ENCODE measurements at regions not wholly inside any gene's neighbourhood (a gene's known extent, or its start where the extent isn't known, plus 50 kb on each side); places are given as distances from the start of the nearest gene placed in this dataset.

DNA sequence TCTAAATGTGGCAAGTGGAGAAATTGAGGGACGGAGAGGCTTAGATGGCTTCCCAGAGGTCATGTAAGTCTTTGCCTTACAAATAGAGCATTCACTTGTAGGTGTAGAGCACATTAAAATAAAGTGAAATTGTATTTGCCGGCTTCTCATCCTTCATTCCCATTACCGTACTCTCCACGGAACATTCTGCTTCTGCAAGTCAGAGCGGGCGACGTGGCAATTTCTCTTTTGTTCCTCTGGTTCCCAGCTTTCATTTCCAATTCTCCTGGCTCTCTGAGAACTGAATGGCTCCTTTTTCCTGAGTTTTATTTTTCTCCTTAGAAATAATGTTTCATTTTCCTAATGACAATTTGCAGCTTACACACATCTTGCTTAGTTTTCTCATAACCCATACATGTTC is 51.3 kb upstream of the PFKP start:
- no peak for DNase-seq

- DNase-seq = no peak
Observed at GRCh38 chr10:3014968-3015367, 52.4 kb upstream of the PFKP start.

- DNase-seq = no peak
Observed at GRCh38 chr10:3012223-3012622, 55.1 kb upstream of the PFKP start.

GRCh38 chr10:3010816-3011460 is 56.4 kb upstream of the PFKP start:
- peak; percentile 39 for DNase-seq

DNA sequence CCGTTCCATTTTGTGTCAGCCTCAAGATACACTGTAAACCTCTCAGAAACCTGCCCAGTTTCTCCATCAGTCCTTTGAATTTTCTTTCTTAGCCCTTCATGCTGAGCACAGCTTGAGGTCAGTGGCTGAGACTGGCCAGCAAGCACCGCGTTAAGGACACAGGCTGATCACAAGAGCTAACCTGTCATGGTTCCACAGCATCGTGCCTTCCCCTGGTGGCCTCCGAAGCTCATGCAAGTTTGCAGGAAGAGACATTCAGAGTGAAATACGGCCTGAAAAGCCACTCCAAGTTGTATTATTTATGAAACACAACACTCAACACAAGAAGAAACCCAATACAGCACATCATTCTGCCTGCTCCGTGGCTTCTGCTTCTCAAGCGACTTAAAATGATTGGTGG is 57.0 kb upstream of the PFKP start:
- peak; percentile 42 for DNase-seq

DNA sequence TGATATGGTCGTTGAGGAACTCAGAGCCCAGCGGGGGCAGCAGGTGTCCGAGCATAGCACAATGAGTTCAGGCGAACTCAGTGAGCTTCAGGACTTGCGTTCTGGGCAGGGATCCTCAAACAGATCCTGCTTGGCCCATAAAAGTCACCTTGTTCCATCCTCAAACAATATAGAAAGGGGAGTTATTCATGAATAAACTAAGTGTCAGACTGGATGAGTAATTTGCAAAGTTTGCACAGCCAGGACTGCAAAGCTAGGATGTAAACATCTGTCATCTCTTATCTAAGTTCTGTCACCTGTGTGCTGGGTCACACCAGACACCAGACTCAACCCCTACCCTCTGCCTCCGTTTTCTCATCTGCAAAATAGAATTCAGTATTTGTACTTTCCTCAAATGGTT is 58.0 kb upstream of the PFKP start:
- DNase-seq = no peak

GRCh38 chr10:3008518-3009195 is 58.7 kb upstream of the PFKP start:
- no peak for DNase-seq

GRCh38 chr10:3006607-3007006 is 60.7 kb upstream of the PFKP start:
- no peak for DNase-seq

DNA sequence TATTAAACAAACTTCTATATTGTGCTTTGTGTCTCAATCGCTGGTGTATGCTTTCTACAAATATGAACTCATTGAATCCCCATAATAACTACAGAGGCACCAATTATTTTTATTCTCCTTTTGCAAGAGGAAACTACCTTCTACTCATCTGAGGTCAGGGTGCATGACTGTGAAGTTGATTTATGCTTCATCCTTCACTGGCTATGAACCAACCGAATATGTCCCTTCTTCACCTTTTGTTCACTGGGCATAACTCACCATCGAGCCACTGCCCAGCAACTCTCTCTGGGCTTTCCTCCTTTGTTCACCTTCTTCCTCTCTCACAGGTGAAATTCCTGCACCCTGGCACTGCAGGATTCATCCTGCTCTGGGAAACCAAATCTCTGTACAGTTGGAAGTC is 61.3 kb upstream of the PFKP start:
- DNase-seq = no peak

- no peak for DNase-seq
Observed at GRCh38 chr10:3002304-3002703, 65.0 kb upstream of the PFKP start.

- no peak for DNase-seq
Observed at GRCh38 chr10:3000048-3000447, 67.3 kb upstream of the PFKP start.

DNA sequence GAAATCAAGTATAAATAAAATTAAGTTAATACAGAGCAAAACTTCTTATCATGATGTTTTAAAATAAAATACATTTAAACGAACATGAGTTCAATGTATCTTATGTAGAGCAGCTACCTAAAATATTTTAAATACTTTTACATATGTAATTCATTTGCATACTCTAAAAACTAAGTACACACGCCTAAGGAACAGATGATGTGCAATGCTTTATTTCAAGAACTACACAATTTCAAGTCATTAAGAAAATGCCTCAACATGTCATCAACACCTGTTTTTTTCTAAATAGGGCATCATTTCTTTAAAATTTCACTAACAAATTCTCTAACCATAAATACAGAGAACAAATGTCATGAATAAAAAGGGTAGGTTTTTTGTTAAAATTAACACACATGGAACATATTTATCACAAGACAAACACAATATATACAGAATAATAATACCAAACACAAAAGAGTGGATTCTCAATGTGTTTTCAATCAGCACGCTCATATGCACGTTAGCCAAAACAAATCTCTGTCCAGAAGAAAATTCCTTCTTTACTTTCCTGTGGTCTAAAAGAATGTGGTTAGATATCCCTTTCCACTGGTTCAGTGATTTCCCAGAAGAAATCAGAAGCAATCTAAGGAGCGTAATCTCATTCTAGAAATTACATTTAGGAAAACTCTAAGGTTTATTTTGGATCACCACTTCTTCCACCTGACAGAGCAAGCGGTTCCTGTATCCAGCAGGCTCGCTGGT is 73.0 kb upstream of the PFKP start:
- DNase-seq = no peak

DNA sequence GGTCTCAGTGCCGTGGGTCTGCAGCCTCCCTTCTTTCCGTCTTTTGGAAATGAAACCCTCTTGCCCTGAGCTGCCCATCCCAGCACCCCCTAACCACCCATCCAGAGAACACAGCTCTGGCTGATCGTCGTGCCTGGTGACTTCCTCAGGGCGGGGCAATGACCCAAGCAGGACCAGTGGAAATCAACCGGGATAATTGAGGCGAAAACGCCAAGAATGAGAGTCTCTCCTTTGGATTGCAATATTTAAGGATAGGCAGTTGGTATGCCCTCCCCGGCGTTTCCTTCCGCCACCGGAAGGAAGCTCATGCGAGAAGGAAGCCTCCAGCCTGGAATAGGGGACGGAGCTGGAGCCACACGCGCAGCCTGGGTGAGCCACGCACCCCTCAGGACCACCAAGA is 73.7 kb upstream of the PFKP start:
- DNase-seq = no peak

DNA sequence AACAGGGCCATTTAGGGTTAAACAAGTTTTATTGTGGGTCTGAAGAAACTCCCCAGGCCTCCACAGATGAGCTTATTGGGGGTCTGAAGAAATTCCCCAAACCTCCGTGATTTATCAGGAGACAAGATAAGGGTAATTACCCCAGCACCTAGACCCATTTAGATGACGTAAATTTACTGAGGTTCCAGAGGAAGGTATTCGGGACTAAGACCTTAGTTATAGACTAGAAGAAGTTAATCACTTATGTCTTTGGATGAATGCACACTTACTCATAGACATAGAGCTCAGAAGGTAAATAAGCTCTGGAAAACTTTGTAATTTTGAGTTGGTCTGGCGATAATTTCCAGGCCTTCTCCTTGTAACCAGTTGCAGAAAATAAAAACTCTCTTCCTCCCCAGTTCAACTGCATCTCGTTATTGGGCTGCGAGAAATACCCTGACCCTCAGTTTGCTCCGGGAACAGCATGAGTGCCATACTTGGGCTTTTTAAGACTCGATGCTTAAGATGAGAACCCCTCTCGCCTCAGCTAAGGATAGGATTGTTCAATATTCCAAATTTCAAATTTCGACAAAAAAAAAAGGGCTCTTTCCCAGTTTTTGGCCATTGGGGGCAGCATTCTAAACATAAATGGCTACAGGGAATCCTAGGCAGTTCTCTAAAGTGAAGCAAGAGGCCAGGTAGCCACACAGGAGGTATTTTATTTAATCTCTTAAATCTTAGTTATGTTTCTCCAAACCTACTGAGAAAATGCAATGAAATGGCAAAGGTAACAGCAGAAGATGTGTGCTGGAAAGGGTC is 74.7 kb upstream of the PFKP start:
- no peak for DNase-seq

- no peak for DNase-seq
Observed at GRCh38 chr10:2990764-2991163, 76.6 kb upstream of the PFKP start.

DNA sequence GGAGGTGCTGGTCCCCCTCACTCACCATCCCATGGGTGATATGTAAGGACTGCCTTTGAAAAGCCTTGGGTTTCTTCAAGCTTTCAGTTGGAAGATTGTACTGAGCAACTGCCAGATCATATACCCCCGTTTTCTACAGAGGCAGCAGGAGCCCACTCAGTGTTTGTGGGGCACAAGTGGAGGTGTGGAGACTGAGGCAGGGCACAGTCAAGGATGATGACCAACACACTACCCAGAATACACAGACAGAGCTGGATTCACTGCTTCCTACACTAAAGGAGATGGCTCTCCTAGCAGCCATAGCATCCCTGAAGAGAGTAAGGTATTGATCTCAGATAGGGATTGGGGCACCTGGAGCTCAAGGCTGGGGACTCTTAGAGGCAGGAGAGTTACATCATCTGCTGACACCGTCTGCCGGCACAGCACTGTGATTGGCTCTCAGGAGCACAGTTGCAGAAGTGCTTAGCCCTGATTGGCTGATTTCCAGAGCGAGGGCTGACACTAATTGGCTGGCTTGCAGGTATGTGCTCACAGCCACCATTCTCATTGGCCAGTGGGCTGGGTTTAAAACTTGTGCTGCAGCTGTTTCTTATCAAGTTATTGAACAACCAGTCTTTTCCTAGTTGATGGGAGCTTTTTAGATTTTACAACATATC is 77.9 kb upstream of the PFKP start:
- DNase-seq = no peak

GRCh38 chr10:2987185-2987768 is 80.1 kb upstream of the PFKP start:
- DNase-seq = no peak

GRCh38 chr10:2986391-2986801 is 81.0 kb upstream of the PFKP start:
- no peak for DNase-seq

GRCh38 chr10:2985729-2986232 is 81.6 kb upstream of the PFKP start:
- DNase-seq = no peak

DNA sequence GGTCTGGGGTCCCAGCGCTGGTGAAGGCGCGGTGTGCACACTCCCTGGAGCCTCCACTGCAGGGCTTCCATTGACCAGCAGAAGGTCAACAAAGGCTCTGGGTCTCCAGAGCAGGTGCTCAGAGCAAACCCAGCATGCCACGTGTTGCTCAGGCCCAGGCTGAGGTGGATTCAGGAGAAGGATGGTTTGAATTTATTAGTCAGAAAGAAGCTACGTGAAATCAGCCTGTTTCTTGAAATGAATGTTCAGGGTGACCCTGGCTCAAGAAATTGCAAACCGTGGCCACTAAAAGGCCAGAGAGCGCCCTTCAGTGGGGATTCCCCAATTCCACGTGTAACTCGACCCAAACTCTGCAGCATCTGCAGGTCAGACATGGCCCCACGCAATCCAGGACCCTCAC is 82.7 kb upstream of the PFKP start:
- no peak for DNase-seq

DNA sequence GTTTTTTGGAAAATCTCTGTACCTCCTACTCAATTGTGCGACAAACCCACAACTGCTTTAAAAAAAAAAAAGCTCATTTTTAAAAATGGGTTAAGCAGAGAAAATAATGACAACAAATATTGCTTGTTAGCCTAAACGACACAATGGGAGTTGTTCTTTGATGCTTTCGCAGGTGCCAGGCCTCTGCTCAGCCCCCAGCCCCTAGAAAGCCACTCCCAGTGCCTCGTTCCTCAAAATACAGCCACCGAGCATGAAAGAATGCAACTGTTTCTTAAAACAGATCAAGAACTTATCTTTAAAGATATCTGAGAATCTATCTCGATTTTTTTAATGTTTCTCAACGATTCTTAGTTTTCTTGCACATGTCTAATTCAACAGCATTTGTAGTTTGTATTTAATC is 85.2 kb upstream of the PFKP start:
- no peak for DNase-seq

- no peak for DNase-seq
Observed at GRCh38 chr10:2981361-2981801, 86.0 kb upstream of the PFKP start.

All from retina (tissue), 1 donor.